ENCODE measurements at regions not wholly inside any gene's neighbourhood (a gene's known extent, or its start where the extent isn't known, plus 50 kb on each side); places are given as distances from the start of the nearest gene placed in this dataset.

DNA sequence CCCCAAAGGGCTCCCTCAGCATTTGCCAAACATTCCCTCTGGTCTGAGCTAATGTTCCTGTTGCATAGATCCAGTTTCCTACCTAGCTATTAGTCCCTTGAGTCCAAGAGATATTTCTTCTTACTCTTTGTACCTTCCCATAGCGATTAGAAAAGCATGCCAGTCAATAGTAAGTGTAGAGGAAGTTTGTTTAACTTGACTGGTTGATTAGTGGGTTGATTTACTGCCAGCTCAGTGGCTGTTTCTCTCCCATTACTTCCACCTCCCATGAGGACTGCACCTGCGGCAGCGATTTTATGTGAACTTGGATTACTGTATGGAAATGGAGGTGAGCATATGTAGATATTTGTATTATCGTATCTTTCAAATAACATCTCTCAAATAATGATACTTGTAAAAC lies 1748.4 kb upstream of the CELF4 start:
- H3K27ac ChIP-seq: peak overlapping the region; percentile 53; the same call in 1 of the 2 replicates
- TF ChIP-seq, protein P1, sequence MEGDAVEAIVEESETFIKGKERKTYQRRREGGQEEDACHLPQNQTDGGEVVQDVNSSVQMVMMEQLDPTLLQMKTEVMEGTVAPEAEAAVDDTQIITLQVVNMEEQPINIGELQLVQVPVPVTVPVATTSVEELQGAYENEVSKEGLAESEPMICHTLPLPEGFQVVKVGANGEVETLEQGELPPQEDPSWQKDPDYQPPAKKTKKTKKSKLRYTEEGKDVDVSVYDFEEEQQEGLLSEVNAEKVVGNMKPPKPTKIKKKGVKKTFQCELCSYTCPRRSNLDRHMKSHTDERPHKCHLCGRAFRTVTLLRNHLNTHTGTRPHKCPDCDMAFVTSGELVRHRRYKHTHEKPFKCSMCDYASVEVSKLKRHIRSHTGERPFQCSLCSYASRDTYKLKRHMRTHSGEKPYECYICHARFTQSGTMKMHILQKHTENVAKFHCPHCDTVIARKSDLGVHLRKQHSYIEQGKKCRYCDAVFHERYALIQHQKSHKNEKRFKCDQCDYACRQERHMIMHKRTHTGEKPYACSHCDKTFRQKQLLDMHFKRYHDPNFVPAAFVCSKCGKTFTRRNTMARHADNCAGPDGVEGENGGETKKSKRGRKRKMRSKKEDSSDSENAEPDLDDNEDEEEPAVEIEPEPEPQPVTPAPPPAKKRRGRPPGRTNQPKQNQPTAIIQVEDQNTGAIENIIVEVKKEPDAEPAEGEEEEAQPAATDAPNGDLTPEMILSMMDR (conservative IDR thresholded peaks at IDR 0.05): no peak

DNA sequence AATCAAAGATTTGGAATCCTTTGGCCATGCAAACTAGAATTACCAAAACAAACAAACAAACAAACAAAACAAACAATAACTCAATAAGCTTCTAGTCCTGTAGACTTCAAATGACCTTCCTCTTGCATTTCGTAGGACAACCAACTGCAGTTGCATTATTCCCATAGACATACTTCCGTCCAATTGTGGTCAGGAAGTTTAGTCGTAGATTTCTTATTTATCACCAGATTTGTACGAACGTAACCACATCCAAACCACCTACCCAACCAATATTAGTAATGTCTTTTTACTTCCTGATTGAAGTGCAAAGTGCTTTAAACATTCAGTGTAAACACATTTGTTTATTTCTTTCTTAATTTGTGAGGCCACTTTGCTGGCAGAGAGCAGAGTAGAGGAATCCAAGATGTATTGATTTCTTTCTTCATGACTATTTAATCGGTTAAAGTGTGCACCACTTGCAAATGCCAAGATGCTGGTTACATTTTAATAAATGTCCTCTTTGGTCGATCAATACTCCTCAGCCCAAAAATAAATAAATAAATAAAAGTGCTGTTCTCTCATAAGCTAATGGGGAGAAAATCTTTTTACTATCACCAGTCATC lies 1745.6 kb upstream of the CELF4 start:
- no peak overlapping the region for H3K27ac ChIP-seq
- TF ChIP-seq, protein P1 (conservative IDR thresholded peaks at IDR 0.05): no peak

DNA sequence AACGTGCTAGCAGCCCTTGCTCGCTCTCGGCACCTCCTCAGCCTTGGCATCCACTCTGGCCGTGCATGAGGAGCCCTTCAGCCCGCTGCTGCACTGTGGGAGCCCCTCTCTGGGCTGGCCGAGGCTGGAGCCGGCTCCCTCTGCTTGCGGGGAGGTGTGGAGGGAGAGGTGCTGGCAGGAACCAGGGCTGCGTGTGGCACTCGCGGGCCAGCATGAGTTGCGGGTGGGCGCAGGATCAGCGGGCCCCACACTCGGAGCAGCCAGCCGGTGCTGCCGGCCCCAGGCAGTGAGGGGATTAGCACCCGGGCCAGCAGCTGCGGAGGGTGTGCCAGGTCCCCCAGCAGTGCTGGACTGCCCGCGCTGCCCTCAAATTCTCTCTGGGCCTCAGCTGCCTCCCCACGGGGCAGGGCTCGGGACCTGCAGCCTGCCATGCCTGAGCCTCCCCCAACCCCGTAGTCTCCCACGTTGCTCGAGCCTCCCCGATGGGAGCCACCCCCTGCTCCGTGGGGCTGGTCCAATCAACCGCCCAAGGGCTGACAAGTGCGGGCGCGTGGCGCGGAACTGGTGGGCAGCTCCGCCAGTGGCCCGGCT lies 1743.4 kb upstream of the CELF4 start:
- peak overlapping the region; percentile 61 for H3K27ac ChIP-seq

DNA sequence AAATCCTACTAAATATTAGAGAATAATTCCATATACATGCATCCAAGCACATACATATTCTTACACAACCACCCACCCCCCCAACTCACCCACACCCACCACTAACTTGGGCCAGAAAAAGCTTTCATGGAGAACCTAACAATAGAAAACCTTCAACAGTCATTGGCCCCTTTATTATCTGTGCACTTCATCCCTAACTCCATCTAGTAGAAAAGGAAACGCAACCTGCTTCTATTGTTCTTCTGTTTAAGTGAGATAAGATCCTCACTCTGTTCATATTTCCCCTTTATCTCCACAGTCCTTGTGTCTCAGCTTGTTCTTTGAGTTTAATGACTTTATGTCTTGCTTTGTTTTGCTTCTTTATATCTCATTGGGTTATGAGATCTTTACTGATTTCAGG lies 1740.2 kb upstream of the CELF4 start:
- no peak overlapping the region for H3K27ac ChIP-seq
- TF ChIP-seq, protein P1 (conservative IDR thresholded peaks at IDR 0.05): no peak

DNA sequence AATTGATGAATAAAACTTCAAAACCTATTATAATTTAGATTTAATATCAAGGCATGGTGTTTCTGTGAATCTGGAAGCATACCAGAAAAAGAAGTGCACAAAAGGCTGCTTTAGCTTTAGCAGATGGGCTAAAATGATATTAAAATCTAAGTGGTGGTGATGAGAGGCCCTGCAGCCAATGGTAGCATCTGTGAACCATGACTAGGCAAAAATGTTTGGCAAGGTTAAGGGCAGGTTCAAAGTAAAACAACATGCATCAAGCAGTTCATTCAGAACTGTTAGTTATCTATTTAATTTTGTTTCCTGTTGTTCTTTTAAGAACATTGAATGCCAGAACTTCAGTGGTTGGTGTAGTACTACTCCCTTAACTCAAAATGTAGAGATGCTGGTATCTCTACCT lies 1736.9 kb upstream of the CELF4 start:
- no peak overlapping the region for H3K27ac ChIP-seq
- TF ChIP-seq, protein P1 (conservative IDR thresholded peaks at IDR 0.05): no peak

DNA sequence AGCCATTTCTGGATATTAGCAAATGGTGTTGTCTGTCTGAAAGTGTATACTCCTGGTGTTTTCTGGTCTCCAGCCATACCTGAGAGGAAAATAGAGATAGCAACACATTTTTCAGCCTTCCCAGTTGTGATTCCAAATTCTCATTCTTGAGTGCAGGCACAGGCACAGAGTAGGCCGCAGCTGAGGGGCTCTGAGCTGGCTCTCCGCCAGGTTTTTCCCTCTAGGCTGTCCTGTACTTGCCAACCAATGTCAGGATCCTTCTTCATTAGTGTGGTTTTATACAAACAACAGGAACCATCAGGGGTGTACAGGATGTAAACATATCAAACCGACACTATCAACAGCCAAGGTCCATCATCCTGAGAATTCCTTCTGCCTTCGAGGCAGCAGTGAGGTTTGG lies 1733.6 kb upstream of the CELF4 start:
- TF ChIP-seq, protein P1 (conservative IDR thresholded peaks at IDR 0.05): no peak
- no peak overlapping the region for H3K27ac ChIP-seq

DNA sequence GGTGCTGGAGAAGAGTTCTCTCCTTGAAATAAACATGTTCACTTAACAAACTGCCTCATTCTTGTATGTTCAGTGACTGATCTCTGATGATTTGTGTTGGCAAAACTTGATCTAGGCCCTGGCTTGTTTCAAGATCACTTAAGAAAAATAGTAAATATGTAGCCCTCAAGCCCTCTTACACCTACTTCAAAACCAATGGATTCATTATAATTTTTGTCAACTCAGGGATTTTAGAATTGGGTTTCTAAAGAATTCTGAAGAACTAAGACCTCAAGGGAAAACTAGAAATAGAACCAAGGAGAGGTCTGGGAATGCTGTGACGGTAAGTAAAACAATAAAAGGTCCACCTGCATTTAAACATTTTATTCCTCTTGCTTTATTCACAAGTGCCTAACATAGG lies 1731.6 kb upstream of the CELF4 start:
- no peak overlapping the region for H3K27ac ChIP-seq
- TF ChIP-seq, protein P1 (conservative IDR thresholded peaks at IDR 0.05): no peak

DNA sequence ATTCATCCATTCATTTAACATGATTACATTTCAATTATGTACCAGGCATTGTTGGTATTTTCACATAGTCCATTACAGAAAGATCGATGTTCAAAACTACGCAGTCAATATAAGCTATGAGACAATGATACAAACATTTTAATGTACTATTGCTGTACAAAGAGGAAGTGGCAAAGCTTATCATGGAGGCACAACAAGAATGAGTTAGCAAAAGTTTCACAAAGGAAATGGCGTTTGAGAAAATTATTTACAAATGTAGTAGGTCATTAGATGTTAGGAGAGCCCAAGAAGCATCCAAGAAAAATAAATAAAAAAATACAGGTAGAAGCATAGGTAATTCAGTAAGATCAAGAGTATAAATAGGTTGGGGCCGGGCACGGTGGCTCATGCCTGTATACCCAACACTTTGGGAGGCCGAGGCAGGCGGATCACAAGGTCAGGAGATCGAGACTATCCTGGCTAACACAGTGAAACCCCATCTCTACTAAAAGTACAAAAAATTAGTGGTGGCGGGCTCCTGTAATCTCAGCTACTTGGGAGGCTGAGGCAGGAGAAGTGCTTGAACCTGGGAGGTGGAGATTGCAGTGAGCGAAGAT lies 1730.8 kb upstream of the CELF4 start:
- TF ChIP-seq, protein P1 (conservative IDR thresholded peaks at IDR 0.05): no peak
- H3K27ac ChIP-seq: no peak overlapping the region

All from VCaP (cell line).